DOHH2 (cell line): ENCODE measurements at regions not wholly inside any gene's neighbourhood (a gene's known extent, or its start where the extent isn't known, plus 50 kb on each side); places are given as distances from the start of the nearest gene placed in this dataset.

ENCODE experiments used
- CTCF ChIP-seq: fragments of 200-600 bp; sonication (generic); IDR thresholded peaks from one replicate; pipeline ENCODE4 v1.5.1; 2014; ENCODE audit warnings: antibody characterized with exemption, mild to moderate bottlenecking, low read depth, low read length; ENCODE audit not compliant: poor library complexity, severe bottlenecking
- EZH2phosphoT487 ChIP-seq: fragments of 200-600 bp; sonication (generic); IDR thresholded peaks from 2 replicates; pipeline ENCODE4 v1.6.1; 2017; ENCODE audit warnings: borderline replicate concordance, mild to moderate bottlenecking, antibody characterized with exemption, low read length, moderate library complexity, mixed read lengths

DNA sequence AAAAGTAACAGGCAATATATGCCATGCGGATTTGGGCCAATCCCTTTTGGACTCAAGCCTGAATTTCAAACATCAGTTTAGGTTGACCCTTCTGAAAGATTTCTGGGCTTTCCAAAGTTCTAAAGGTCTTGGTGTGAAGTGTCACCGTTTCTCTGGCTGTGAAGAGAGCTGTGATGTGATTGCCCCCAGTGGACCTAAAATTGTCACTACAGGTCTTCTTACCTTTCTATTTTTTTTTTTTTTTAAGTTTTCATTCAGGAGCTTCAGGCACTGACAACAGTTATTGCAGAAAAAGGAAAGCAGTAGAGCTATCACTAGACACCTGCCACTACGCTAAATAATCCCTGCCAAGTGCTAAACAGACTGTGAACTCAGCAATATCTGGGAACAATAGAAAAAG lies 75.7 kb upstream of the OPRM1 start:
- TF ChIP-seq CTCF (no peak), EZH2phosphoT487 (no peak)
